ENCODE measurements at regions not wholly inside any gene's neighbourhood (a gene's known extent, or its start where the extent isn't known, plus 50 kb on each side); places are given as distances from the start of the nearest gene placed in this dataset.
"Not testable (repeated sequence)": the region's sequence is repeated elsewhere in the genome, so short reads cannot be mapped to it uniquely, and the experiment has no call there.

GRCh38 chr1:245036102-245036501 lies 118.7 kb upstream of the KIF26B start:
- in situ Hi-C loops (cut with MboI; ENCODE audit: low sequenced_read_pairs), result no loop called here

DNA sequence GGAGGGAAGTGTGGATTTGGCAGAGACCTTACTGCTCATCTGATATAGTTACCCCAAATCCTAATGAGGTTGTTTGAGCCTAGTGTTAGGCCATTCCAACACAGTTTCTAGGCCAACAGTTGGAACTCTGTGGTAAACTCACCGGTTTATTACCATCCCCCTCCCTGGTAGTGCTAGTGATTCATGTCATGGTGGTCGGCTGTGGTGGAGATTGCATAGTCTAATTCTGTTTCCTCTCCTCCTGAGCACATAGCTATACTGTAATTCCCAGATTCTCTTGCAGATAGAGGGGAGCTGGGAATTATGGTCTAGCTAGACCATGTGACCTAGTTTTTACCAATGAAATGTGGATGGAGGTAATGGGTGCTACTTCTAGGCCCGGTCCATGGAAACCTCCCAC lies 123.7 kb upstream of the KIF26B start:
- in situ Hi-C loops (cut with MboI; ENCODE audit: low sequenced_read_pairs), result no loop called here

GRCh38 chr1:245026247-245026646 lies 128.5 kb upstream of the KIF26B start:
- in situ Hi-C loops (cut with MboI; ENCODE audit: low sequenced_read_pairs), result no loop called here

DNA sequence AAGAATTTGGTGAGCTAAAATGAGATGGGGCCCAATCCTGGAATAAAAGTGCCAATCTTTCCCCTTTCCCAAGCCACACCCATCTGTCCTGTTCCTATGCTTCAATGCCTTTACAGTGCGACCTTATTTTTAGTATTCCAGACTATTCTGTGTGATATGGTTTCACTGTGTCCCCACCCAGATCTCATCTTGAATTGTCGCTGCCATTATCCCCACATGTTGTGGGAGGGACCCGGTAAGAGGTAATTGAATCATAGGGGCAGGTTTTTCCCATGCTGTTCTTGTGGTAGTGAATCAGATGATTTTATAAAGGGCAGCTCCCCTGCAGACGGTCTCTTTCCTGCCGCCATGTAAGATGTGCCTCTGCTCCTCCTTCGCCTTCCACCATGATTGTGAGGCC lies 129.3 kb upstream of the KIF26B start:
- in situ Hi-C loops (cut with MboI; ENCODE audit: low sequenced_read_pairs), result no loop called here

GRCh38 chr1:245023222-245023621 lies 131.6 kb upstream of the KIF26B start:
- in situ Hi-C loops (cut with MboI; ENCODE audit: low sequenced_read_pairs), result no loop called here

GRCh38 chr1:245019910-245020486 lies 134.8 kb upstream of the KIF26B start:
- in situ Hi-C loops (cut with MboI; ENCODE audit: low sequenced_read_pairs), result no loop called here

DNA sequence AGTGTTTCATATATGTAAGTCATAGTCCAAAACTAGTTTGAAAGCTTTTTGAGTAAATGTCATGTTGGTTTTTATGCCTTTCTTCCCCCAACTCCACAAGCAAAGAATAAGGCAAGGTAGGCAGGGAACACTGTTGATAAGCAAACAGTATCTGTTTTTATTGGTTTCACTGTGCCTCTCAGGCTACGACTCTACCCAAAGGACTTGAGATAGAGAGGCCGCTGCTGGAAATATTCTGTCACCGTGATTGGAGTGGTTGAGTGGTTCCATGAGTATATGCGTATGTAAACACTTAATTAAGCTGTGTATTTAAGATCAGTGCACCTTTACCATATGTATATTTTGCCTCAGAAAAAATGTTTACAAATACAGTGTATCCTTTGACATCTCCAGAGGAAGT lies 138.1 kb upstream of the KIF26B start:
- in situ Hi-C loops (cut with MboI; ENCODE audit: low sequenced_read_pairs), result no loop called here

DNA sequence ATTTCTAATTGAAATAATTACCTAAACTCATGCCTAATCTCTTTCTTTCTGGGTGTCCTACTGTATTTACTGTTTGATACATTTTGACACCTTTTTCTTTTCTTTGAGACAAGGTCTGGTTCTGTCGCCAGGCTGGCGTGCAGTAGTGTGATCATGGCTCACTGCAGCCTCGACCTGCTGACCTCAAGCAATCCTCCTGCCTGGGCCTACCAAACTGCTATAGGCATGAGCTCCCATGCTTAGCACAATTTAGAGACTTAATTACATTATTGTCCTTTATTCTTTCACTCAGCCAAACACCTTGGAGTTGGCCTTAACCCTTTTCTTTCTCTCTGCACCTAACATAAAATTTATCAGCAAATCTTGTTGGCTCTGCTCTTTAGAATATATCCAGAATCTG lies 139.8 kb upstream of the KIF26B start:
- in situ Hi-C loops (cut with MboI; ENCODE audit: low sequenced_read_pairs), result no loop called here

DNA sequence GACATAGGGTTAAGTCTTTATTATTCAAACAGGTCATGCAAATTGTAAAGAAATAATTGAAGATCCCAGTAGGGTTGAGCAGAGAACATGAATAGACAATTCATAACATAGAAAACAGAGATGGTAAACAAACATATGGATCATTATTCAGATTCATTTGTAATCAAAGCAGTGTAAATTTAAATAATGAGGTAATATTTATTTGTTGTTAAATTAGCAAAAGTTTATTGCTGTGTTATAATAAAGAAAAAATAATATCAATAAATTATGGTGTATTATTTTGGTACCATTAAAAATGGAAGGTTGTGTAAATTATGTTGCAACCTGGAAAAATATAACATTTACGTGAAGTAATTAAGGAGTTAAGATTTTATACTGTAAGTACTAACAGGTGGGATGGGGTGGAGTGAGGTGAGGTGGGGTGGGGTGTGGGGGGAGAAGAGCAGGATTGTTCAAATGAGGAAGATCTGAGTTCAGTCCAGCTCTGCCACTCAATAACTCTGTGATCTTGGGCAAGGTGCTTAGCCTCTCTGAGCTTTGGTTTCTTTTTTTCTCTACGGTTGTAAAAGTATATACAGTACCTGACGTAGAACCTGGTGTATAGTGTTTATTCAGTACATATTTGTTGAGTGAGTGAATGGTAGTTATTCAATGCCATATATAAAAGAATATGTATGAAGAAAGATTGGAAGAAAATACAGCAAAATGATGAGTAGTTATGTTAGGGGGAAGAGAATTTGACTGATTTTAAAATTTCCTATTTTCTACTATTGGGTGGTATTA lies 140.3 kb upstream of the KIF26B start:
- in situ Hi-C loops (cut with MboI; ENCODE audit: low sequenced_read_pairs), result no loop called here

- in situ Hi-C loops (cut with MboI; ENCODE audit: low sequenced_read_pairs), result no loop called here
Measured at GRCh38 chr1:245010018-245010614, 144.7 kb upstream of the KIF26B start.

DNA sequence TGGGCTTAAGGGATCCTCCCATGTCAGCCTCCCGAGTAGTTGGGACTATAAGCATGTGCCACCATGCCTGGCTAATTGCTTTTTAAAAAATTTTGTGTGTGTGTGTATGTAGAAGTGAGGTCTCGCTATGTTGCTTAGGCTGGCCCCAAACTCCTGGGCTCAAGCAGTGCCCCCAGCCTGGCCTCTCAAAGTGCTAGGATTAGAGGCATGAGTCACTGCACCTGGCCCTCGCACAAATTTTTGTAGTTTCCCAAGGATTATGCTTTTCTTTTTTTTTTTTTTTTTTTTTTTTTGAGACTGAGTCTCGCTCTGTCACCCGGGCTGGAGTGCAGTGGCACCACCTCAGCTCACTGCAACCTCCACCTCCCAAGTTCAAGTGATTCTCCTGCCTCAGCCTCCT lies 144.4 kb upstream of the HNRNPU start:
- in situ Hi-C loops (cut with MboI; ENCODE audit: low sequenced_read_pairs), result no loop called here

DNA sequence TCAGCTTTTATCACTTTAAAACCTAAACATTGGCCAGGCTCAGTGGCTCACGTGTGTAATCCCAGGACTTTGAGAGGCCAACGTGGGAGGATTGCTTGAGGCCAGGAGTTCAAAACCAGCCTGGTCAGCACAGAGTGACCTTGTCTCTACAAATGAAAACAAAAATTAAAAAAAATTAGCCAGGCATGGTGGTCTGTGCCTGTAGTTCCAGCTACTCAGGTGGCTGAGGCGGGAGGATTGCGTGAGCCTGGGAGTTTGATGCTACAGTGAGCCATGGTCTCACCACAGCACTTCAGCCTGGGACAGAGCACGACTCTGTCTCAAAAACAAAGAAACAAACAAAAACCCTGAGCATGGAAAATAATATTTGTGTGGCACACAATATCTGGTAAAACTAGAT lies 143.5 kb upstream of the HNRNPU start:
- in situ Hi-C loops (cut with MboI; ENCODE audit: low sequenced_read_pairs), result no loop called here

GRCh38 chr1:245003246-245003645 lies 138.9 kb upstream of the HNRNPU start:
- in situ Hi-C loops (cut with MboI; ENCODE audit: low sequenced_read_pairs), result no loop called here

DNA sequence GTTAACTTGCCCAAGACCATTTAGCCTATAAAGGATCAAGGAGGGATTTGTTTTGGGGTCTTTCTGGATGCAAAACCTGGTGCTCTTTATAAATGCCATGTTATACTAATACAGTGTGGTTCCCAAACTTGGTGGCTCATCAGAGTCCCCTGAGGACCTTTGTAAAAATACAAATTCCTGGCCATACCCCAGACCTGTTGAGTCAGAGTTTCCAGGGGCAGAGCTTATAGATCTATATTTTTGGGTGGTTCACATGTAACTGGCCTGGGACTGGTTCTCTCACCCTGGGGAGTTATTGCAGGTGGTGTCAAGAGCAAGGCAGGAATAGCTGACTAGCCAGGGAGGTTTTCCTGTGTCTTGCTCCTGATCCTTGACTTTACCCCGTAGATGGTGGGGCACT lies 136.9 kb upstream of the HNRNPU start:
- in situ Hi-C loops (cut with MboI; ENCODE audit: low sequenced_read_pairs), result no loop called here

DNA sequence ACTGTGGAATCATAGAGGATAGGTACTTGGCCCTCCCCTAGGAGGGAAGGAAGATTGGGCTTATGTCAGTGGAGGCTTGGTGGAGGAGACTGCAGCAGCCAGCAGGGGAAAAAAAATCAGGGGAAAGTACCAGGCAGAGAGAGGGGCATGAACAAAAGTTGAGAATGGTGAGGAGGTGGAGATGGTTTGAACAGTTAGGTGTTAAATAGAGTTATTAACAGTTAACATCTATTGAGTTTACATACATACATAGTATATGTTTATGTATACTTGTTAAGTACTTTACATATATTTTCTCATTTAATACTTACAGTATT lies 136.5 kb upstream of the HNRNPU start:
- in situ Hi-C loops (cut with MboI; ENCODE audit: low sequenced_read_pairs), result no loop called here

- in situ Hi-C loops (cut with MboI; ENCODE audit: low sequenced_read_pairs), result not testable (repeated sequence)
Measured at GRCh38 chr1:244999644-245000043, 135.3 kb upstream of the HNRNPU start.

- in situ Hi-C loops (cut with MboI; ENCODE audit: low sequenced_read_pairs), result no loop called here
Measured at GRCh38 chr1:244998717-244999346, 134.5 kb upstream of the HNRNPU start.

DNA sequence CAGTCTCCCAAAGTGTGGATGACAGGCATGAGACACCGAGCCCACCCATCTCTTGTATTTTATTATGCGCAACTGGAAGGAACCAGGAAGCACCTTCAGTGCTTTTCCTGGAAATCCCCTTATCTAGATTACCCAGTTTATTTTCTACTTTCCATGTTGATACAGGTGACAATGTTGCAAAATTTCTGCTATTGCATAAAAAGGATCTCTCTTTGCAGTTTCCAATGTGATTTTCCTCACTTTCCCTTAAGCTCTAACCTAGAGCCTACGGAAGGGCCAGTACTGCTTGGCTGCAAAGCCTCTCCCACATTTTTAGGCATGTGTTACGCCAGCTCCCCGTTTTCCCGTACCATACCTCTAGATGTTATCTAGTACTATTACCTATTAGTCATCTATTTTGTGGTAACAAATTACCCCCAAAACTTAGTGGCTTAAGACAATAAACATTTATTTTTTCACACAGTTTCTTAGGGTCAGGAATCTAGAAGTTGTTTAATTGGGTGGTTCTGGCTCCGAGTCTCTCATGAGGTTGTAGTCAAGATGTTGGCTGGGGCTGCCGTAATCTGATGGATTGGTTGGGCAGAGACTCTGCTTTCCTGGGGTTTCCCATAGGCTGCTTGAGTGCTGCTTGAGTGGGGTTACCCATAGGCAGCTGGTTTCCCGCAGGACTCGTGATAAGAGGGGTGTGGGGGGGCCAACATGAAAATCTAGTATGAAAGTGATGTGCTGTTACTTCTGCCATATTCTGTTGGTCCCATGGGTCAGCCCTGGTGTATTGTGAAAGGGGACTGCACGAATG lies 131.5 kb upstream of the HNRNPU start:
- in situ Hi-C loops (cut with MboI; ENCODE audit: low sequenced_read_pairs), result no loop called here

- in situ Hi-C loops (cut with MboI; ENCODE audit: low sequenced_read_pairs), result no loop called here
Measured at GRCh38 chr1:244992833-244993232, 128.5 kb upstream of the HNRNPU start.

DNA sequence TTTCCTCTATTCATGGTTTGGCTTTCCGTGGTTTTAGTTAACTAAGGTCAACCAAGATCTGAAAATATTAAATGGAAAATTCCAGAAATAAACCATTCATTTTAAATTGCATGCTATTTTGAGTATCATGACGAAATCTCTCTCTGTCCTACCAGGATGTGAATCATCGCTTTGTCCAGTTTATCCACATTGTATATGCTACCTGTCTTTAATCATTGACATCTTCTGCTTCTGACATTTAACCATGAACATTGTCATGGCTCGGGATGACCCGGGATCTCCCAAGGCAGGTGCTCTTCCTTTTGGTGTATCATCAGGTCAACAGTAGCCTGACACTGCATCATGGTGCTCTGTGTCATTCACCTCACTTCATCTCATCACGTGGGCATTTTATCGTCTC lies 125.5 kb upstream of the HNRNPU start:
- in situ Hi-C loops (cut with MboI; ENCODE audit: low sequenced_read_pairs), result no loop called here

DNA sequence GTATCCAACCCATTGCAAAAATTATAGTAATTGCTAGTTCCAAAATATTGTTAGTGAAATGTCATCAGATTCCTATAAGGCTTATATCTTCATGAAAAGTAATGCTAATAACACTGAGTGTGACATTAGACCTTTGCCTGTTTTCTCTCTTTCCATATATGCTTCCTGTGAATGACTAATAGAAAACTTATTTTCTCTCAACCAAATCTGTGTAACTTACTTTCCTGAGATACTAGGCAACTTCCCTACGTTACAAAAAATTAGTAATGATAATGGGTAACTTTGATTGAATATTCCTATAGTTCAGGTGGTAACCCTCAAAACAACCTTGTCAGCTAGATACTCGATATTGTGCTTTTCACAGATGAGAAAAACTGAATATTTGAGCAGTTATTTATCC lies 124.2 kb upstream of the HNRNPU start:
- in situ Hi-C loops (cut with MboI; ENCODE audit: low sequenced_read_pairs), result no loop called here
